Activated CD8-positive, alpha-beta memory T cell treated with anti-CD3 and anti-CD28 coated beads, Interleukin-2, amount 50 U/mL, for 48 hours (primary cell): ENCODE measurements at regions not wholly inside any gene's neighbourhood (a gene's known extent, or its start where the extent isn't known, plus 50 kb on each side); places are given as distances from the start of the nearest gene placed in this dataset.

ENCODE experiments used
- DNase-seq: peaks from one replicate; pipeline ENCODE4 v3.0.0-alpha.2; 2020

DNA sequence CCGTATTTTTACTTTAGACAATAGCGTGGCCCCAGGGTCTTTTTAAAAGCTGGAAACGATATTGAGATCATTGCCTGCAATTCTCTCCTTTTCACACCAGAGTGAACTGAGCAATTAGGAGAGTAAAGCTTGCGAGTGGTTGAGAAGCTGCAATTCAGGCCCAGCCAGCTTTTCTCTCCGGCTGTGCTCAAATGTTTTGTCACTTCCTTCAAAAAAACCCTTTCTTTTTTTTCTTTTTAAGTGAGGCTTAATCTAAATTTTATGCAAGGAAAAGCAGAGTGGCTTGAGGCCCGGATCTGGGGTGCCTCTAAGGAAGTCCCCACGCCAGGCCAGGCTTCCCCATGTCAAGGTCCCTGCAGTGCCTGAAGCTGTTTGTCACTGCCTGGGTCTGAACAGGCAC is 433.9 kb downstream of the GLRX3 start:
- no peak for DNase-seq

DNA sequence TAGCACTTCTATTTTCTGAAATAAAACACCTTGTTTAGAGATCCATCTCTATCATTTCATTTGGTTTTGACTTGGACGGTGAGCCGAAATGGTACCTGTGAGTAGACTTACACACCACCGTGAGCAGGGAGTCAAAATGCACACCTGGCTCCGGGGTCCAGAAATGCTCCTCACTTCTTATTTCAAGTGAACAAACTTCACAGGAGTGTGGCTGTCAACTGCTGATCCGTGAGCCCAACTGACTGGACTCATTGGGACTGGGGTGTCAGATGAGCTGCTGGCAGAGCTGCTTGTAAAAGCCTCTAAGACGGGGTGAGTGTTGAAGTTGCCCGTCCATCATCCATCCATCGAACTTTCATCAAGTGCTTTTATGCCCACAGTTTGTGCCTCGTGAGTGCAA is 435.5 kb downstream of the GLRX3 start:
- no peak for DNase-seq

DNA sequence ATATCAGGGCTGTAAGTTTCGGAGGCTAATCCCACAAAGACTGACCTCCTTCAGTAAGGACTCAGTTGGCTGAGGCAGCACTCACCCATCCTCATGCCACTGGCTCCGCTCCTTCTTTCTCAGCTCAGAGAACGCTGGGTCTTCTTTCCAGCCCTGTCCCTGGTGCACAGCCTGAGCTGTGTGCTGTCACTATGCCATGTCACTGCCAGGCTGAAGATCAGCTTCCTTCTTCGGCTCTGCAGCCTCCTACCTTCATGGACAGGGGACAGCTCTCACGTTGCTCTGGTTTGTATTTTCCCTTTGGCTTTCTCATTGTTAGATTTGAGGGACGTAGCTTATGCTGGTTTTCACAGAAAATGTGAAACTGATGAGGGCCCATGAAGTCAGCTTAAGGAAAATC is 437.3 kb downstream of the GLRX3 start:
- DNase-seq, result no peak

DNA sequence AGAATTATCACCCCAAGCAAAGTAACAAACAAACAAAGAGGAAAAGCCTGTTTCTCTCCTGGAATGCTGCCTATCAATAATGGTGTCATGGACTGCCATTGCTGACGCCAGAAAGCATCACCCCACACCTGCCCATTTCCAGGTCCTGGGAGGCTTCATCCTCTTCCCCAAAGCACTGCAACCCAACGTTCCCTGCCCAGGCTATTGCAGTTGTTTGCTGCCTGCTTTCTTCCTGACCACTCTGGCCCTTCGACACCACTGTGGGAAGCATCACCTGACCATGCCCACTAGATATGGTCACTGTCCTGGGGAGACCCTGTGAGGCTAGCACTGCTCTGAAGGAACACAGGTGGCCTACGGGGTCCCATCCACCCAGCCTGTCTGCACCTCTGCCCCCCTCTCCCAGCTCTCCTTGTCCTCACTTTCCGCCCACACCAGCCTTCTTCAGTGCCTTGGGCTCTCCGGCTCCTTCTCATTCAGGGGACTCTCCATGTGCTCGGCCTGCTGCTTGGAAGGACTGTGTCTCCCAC is 439.6 kb downstream of the GLRX3 start:
- DNase-seq, result no peak

DNA sequence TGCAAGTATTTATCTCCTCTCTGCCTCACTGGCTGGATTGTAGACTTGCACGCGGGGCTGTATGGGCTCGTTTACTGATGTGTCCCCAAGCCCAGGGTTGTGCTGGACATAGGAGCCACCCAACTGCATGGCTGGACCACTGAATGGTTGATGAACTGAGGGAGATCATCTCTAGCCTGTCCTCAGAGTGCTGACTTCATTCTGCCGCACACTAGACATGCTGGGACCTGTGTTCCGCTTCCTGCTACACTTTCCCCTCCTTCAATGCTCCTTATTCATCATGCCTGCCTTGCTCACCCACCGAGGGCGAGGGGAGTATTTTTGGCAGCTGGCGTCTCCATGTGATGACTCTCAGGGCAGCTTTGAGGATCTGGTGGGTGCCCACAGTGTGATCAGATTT is 440.2 kb downstream of the GLRX3 start:
- DNase-seq, result no peak

DNA sequence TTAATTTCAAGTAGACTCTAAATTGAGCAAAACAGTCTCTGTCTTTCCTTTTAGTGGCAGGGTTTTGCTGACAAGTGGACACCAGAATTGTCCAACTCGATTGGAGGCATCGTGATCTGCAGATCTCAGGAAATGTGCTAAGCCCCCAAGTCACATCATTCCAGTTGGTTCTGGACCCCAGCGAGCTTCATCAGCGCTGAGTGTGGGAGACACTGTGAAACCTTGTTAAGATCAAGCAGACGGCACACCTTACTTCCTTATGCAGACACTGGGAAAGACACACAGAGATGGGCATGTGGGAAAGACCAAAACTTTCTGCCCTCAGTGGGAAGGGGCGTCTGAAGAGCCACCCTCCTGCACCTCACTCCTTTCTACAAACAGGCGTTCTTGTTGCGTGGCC is 440.8 kb downstream of the GLRX3 start:
- no peak for DNase-seq

DNA sequence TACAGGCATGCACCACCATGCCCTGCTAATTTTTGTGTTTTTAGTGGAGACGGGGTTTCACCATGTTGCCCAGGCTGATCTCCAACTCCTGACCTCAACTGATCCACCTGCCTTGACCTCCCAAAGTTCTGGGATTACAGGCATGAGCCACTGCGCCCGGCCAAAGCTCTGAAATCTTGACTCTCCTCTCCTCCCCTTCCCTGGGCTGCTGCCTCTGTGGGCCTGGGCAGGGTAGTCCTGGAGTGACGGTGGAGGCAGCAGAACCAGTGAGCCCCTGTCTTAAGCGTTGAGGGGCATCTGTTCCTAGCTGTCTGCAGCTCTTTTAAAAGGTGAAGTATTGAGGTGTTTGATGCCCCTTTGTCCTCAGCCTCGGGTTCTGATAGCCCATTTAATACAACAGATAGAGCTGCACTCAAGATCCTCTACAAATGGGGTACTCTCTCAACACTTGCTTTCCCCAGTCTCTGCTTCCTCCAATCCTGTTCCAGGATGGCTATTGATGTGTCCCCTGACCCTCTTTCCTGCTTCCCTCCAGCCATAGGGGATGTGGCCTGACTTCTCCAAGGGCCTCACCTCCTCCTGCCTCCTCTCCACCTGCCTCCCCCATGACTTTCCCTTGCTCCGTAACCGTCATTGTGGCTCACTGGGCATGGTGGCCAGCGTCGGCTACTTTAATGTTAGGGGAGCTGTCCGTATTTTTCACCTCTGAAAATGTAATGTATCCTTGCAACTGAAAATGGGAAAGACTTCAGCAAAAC is 442.5 kb downstream of the GLRX3 start:
- DNase-seq, result no peak

DNA sequence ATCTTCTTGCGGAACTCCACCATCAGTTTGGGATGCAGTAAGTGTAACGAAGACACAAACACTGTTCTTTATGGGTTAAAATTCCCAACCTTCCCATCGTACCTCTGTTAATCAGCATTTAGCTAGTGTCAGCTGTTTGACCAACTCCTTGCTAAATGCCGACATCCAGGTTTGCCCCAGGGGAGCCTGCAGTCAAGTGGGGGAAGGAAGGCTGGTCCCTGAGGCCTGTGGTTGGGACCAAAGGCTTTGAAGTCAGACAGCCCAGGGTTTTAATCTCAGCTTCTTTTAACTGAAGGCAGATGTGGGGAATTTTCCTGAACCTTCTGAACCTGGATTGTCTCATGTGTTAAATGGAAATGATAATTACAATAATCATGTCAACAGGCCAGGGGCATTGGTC is 443.7 kb downstream of the GLRX3 start:
- no peak for DNase-seq

DNA sequence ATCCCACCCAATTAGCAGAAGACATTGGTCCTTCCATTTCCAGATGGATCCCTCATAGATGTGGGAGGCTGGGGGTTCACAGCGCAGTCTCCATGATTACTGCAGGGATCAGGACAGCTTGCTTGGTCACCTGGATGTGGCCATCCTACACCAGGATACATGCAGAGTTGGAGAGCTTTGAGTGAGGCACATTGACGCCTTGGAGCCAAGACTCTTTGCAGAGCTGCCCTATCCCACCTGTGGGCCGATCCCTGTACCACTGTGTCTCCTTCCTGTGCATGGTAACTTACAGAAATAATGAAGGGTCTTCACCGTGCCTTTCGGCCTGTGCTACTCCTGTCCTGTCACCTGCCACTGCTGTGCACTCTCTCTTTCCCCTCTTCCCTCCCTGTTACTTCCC is 444.8 kb downstream of the GLRX3 start:
- DNase-seq, result no peak

DNA sequence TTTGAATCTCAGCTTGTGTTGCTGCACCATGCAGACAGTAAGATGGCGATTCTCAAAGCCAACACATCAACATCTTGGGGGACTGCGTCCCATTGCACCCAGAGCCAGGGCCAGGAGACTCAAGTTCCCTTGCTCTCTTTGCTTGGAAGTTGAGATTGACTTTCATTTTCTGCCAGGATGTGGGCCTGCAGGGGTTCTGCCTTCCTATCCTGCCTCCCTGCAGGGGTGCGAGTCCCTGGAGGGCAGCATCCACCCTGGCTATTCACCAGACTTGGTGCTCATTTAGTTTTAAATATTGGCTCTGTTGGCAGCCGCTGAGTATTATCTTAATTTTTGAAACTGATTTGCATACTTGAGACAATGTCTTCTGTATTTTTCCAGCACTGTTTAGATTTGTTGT is 451.5 kb downstream of the GLRX3 start:
- no peak for DNase-seq

DNA sequence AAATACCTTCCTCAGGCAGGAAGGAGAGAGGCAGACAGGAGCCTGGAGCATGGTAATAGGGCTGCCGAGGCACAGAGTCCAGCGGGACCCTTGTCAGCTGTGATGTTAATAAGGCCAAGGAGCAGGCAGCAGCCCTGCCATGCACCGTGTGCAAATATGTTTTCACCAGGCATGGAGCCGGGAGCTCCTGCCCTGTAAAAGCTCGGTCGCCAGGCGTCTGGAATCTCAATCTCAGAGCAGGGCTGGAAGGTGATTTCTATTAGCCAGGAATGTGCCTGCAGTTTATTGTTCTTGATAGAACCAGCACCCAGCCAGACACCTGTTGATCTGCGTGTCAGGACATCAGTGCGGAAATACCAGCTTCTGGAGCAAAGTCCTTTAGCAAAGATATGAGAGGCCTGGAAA is 469.8 kb downstream of the GLRX3 start:
- no peak for DNase-seq

DNA sequence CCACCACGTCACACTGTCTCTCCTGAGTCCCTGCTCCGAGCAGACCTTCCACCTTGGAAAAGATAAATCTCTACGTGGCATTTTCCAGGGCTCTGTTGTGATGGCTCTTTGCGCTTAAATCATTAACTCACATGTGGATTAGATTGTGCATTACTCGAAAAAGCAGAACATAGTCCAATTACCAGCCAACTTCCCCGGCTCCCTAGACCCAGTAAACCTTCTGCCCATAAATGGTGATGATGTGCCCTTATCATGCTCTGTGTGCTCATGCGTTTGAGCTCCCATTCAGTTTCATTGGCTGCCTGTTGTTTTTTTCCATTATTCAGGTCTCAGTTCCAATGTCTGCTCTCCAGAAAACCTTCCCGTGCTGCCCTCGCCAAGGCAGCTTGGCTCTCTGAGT is 471.2 kb downstream of the GLRX3 start:
- no peak for DNase-seq

DNA sequence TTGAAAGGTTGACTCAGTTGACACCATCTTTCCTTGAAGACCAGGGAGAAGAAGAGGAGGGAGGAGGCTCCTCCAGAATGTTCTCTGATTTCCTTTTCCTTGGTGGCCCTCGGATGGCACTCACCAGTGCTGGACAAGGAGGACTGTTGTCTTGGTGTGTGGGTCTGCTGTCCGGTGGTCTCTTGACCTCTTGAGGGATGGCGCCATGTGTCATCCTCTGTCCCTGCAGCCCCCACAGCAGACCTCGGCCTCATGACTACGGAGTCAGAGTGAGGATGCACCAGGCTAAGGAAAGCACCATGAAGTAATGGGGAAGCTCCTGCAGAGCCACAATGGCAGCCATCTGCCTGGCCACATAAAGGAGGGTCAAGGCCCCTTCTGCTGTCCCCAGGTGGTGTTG is 475.0 kb downstream of the GLRX3 start:
- no peak for DNase-seq

DNA sequence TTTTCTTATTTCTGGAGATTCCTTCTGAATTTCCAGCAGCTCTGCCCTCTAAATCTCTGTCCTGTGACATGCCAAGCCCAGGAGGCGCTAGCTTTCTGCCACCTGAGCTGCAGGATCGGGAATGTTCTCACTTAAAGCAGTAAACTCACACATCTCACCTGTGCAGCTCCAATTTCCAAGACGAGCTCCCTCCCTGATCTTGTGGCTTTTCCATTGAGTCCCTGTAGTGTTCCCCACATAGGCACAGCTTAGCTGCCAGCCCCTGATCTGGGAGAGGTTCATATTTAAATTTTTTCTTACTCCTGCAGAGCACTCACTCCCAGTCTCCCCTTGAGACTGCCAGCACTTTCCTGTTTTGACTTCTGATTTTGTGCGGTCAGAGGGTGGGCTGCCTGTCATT is 479.3 kb downstream of the GLRX3 start:
- DNase-seq, result no peak

DNA sequence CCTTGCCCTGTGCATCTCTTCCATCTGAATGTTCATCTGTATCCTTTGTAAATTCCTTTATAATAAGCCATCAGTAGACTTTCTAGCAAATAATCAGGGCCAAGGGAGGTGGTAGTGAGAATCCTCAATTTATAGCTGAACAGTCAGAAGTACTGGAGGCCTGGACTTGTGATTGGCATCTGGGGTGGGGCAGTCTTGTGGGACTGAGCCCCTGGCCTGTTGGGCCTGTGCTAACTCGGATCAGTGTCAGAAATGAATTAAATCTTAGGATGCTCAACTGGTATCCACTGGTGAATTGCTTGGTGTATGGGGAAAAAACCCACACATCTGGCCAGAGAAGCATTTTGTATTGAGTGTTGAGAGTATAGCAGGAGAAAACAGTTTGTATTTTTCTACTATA is 481.8 kb downstream of the GLRX3 start:
- no peak for DNase-seq

DNA sequence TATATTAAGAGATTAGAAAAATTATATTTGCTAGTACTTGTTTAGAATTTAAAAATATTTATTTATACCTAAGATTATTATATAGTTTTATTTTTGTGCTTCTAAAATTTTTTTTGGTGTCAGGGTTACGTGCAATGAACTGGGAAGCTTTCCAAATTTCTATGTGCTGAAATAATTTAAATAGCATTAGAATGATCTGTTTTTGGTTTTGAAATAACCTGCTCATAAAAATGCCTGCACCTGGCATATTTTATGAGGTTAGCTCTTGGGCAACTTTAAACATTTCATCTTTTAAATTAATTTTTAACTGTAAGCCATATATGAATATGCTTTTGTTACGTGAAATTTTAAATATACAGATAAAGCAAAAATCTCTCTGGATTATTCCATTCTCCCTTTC is 482.5 kb downstream of the GLRX3 start:
- no peak for DNase-seq

DNA sequence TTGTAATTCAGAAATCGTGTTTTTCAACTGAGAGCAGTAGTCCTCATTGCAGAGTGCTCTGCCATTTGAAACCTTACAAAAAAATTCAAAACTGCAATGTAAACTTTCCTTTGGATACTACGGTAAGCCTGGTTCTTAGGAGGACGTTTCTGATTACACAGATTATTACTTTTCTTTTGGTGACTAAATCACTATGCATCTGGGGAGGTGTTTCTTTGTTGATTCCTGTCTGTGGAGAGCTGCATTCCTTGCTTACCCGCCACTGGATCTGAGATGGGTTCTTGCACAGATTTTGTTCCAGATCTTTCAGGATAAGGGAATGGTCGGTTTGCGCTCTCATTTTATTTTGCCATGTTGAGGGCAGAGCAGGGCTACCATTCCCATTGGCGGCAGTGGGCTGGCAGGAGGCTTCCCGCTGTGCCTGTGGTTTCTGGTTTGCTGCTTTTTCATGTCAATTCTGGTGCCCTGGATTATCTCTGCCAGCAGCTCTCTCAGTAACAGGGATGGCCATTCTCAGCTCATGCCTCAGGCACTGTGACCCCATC is 485.1 kb downstream of the GLRX3 start:
- DNase-seq, result no peak

DNA sequence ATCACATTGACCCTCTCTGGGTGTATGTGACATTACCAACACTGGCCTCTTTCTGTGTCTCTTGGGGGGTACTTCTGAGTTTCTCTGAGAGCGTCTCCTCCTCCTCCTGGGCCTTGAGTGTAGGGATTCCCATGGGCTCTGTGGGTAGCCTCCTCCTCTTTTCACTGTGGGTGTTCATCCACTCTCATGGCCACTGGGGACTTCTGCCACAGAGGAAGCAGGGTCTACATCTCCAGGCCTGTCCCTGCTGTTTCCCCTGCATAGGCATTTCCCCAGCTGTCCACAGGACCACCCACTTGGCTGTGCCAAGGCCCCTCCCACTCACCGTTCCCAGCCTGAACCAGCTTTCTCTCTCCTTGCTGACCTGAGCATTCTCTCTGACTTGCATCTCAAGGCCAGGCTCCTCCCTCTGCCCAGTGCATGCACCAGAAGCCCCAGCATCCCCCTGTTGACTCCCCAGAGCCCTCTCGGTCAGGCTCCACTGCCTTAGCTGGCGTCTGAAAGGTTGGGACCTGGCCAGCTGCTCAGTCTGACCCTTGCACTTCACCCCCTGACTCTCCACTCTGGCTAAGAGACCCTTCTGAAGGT is 487.6 kb downstream of the GLRX3 start:
- DNase-seq, result no peak

DNA sequence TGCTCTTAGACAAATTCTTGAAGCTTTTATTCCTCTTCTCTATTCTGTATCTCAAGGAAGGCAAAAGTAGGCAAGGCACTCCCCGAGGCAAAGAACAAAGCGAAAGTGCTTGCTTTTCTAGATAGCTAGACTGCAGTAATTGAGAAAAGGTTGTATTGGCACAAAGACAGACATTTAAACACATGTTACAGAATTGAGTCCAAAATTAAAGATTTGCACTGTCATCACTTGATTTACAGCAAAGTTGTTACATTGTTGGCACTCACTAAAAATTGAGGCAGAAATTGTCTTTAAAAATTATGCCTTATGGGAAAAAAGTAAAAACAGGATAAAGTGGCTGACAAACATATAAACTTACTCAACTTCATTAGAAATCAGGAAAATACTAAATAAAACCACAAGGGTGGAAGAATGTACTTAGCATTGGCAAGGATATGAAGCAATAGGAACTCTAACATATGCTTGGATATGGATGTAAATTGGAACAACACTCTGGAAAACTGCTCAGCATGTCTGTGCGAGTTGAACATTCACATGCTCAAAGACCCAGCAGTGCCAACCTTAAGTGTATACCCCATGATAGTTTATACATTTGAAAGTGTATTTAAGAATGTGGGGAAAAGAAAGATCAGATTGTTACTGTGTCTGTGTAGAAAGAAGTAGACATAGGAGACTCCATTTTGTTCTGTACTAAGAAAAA is 491.3 kb downstream of the GLRX3 start:
- DNase-seq, result no peak

DNA sequence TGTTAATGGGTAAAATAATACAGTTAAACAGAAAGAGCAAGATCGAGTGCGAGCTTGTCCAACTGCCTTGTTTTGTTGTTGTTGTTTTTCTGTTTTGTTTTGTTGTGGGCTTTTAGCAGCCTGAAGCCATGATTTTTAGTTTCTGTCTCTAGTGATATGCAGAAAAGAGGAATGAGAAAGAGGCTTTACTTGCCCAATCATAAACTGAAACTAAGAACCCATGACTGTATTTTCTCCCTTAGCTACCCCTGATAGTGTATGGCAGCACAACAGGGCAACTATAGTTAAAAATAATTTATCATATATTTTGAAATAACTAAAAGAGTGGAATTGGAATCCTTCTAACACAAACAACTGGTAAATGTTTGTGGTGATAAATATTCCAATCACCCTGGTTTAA is 493.9 kb downstream of the GLRX3 start:
- DNase-seq, result no peak

DNA sequence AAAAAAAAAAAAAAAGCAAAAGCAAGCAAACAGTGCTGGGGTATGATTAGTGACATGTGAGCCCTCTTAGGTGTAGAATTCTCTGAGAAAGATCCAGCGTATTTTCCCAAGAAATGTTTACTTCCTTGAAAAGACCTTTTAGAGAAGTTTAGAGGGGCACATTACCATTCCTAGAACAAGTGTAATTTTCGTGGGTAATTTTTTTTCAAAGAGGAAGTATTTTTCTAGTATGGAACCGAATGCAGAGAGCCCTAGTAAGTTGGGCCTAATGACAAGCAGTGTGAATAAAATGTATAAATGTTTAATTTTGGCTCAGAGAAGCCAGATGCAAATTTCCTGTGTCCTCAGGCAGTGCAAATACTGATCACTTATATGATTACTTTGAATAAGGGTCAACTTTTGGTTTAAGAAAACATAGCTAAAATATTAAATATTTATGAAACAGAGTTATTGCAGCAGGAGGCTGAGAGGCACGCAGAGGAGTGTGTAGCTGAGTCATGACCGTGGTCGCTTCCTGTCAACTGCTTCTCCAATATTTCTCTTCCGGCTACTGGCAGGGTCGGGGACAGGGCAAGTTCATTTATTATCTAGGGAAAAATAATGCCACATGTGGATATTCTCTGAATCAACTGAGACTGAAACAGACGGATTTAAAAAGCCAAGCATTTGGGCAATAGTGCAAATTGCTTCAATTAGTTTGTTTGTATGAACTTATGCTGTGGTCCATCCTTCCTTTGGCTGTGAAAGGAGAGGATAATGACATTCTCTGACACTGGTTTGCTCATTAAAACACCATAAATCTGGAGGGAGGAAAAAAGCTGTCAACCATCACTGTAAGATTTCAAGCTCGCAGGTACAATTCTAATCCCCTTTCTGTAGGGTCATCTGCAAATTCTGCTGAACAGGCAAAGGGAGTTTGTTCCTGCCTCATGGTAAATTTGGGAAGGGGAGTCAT is 495.2 kb downstream of the GLRX3 start:
- DNase-seq, result no peak

DNA sequence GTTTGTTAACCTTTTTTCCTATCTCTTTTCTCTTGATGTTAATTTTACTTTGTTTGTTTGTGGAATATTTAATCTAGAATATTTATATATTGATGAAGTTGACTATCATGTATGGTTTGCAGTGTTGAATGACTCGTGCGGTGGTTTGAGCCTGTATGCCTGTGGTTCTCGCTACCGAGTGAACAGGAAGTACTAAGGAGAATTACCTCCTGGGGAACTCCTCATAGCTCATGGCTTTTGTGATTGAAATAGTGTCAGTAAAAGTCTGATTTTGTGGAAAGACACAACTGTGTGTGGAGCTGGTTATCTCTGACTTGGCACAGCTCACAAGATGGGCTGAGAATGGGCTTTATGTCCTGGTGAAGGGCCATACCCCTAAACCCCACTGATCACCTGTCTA is 498.6 kb downstream of the GLRX3 start:
- no peak for DNase-seq

DNA sequence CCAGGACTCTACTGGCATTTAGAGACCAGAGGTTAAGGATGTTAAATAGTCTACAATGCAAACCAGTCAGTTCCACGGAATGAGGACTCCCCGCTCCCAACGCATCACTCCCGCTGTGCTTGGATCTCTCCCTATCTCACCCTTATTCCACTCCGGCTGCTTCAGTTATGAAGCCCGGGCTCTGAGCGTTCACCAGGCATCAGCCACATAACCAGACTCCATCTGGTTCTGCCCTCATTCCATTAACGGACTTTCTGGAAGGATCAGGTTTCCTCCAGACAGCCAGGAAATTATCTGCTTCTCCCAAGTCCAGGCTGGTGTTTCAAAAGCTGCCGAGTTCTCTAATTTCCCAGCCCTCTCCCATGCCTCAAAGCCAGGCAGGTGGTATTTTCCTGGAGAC is 499.3 kb downstream of the GLRX3 start:
- DNase-seq, result no peak
